ENCODE measurements at regions not wholly inside any gene's neighbourhood (a gene's known extent, or its start where the extent isn't known, plus 50 kb on each side); places are given as distances from the start of the nearest gene placed in this dataset.

GRCh38 chr13:90675129-90675528 lies 672.4 kb upstream of the MIR17HG start:
- Histone ChIP-seq H3K4me3 (no peak overlapping the region), H3K27me3 (replicated peaks; ENCODE audit: insufficient read depth) (no peaks in the 10 kb centered on the region), H3K27ac (no peak overlapping the region), H3K36me3 (no peaks in the 10 kb centered on the region), H3K9me3 (no peaks in the 10 kb centered on the region), H3K4me1 (replicated peaks) (no peaks in the 10 kb centered on the region)
- TF ChIP-seq POLR2AphosphoS5 (IDR thresholded peaks at IDR 0.05) (no peak), CTCF (IDR thresholded peaks at IDR 0.05) (no peak)
- no peak for DNase-seq (ENCODE audit: low spot score)
- intact Hi-C loops (cut with DNase I), result no loop called here
- WGBS, result 85% methylated on average over 2 of the region's 2 CpGs

- TF ChIP-seq CTCF (IDR thresholded peaks at IDR 0.05), result no peak
- no peak for TF ChIP-seq POLR2AphosphoS5 (IDR thresholded peaks at IDR 0.05)
- no peak for TF ChIP-seq POLR2A (IDR thresholded peaks at IDR 0.05)
- Histone ChIP-seq H3K9me3 (no peaks in the 10 kb centered on the region), H3K4me1 (replicated peaks) (no peaks in the 10 kb centered on the region), H3K4me3 (no peak overlapping the region), H3K27ac (no peak overlapping the region), H3K27me3 (replicated peaks; ENCODE audit: insufficient read depth) (no peaks in the 10 kb centered on the region), H3K36me3 (no peaks in the 10 kb centered on the region)
- DNase-seq (ENCODE audit: low spot score), result no peak
- 74% methylated on average over 3 of the region's 3 CpGs for WGBS
- intact Hi-C loops (cut with DNase I), result no loop called here
Measured at GRCh38 chr13:90680826-90681225, 666.7 kb upstream of the MIR17HG start.

- DNase-seq (ENCODE audit: low spot score), result no peak
- H3K4me3 ChIP-seq, result no peak overlapping the region
- H3K27me3 ChIP-seq (replicated peaks; ENCODE audit: insufficient read depth), result no peaks in the 10 kb centered on the region
- H3K4me1 ChIP-seq (replicated peaks), result no peaks in the 10 kb centered on the region
- no peaks in the 10 kb centered on the region for H3K36me3 ChIP-seq
- H3K27ac ChIP-seq, result no peak overlapping the region
- intact Hi-C loops (cut with DNase I), result no loop called here
- no peaks in the 10 kb centered on the region for H3K9me3 ChIP-seq
- WGBS, result 82% methylated on average over 6 of the region's 6 CpGs
- no peak for TF ChIP-seq POLR2A (IDR thresholded peaks at IDR 0.05)
- no peak for TF ChIP-seq POLR2AphosphoS5 (IDR thresholded peaks at IDR 0.05)
- TF ChIP-seq CTCF (IDR thresholded peaks at IDR 0.05), result no peak
Measured at GRCh38 chr13:90683711-90684131, 663.8 kb upstream of the MIR17HG start.

- Histone ChIP-seq H3K4me3 (no peak overlapping the region), H3K4me1 (replicated peaks) (no peaks in the 10 kb centered on the region), H3K36me3 (no peaks in the 10 kb centered on the region), H3K9me3 (no peaks in the 10 kb centered on the region), H3K27ac (no peak overlapping the region), H3K27me3 (replicated peaks; ENCODE audit: insufficient read depth) (no peaks in the 10 kb centered on the region)
- 80% methylated on average over 3 of the region's 3 CpGs for WGBS
- DNase-seq (ENCODE audit: low spot score), result no peak
- TF ChIP-seq CTCF (IDR thresholded peaks at IDR 0.05) (no peak), POLR2AphosphoS5 (IDR thresholded peaks at IDR 0.05) (no peak), POLR2A (IDR thresholded peaks at IDR 0.05) (no peak)
- intact Hi-C loops (cut with DNase I), result no loop called here
Measured at GRCh38 chr13:90686442-90686841, 661.0 kb upstream of the MIR17HG start.

GRCh38 chr13:90689111-90689510 lies 658.4 kb upstream of the MIR17HG start:
- TF ChIP-seq POLR2A (IDR thresholded peaks at IDR 0.05), result no peak
- TF ChIP-seq POLR2AphosphoS5 (IDR thresholded peaks at IDR 0.05), result no peak
- TF ChIP-seq CTCF (IDR thresholded peaks at IDR 0.05), result no peak
- WGBS, result 92% methylated on average over 3 of the region's 3 CpGs
- H3K4me1 ChIP-seq (replicated peaks), result no peaks in the 10 kb centered on the region
- no peaks in the 10 kb centered on the region for H3K36me3 ChIP-seq
- no peak overlapping the region for H3K27ac ChIP-seq
- no peak overlapping the region for H3K4me3 ChIP-seq
- intact Hi-C loops (cut with DNase I), result no loop called here
- H3K9me3 ChIP-seq, result no peaks in the 10 kb centered on the region
- H3K27me3 ChIP-seq (replicated peaks; ENCODE audit: insufficient read depth), result no peaks in the 10 kb centered on the region
- no peak for DNase-seq (ENCODE audit: low spot score)

Data from prostate gland (tissue), 2 donors.